ENCODE measurements at regions not wholly inside any gene's neighbourhood (a gene's known extent, or its start where the extent isn't known, plus 50 kb on each side); places are given as distances from the start of the nearest gene placed in this dataset.
A peak's percentile ranks its signal among the peaks of the same experiment; 100 is the strongest.
"Not testable (repeated sequence)": the region's sequence is repeated elsewhere in the genome, so short reads cannot be mapped to it uniquely, and the experiment has no call there.

GRCh38 chrX:151042842-151043241 lies 59.7 kb downstream of the HMGB3 start:
- DNase-seq (ENCODE audit: low read depth), result no peak

DNA sequence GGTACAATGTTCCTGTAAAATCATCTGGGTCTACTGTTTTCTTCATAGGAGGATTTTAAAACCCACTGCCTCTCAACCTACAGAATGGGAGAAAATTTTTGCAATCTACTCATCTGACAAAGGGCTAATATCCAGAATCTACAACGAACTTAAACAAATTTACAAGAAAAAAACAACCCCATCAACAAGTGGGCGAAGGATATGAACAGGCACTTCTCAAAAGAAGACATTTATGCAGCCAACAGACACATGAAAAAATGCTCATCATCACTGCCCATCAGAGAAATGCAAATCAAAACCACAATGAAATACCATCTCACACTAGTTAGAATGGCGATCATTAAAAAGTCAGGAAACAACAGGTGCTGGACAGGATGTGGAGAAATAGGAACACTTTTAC lies 83.2 kb downstream of the HMGB3 start:
- DNase-seq (ENCODE audit: low read depth), result not testable (repeated sequence)

GRCh38 chrX:151073767-151074166 lies 90.6 kb downstream of the HMGB3 start:
- DNase-seq (ENCODE audit: low read depth), result no peak

- no peak for DNase-seq (ENCODE audit: low read depth)
Measured at GRCh38 chrX:151081016-151081415, 95.4 kb upstream of the GPR50 start.

GRCh38 chrX:151082077-151082948 lies 94.1 kb upstream of the GPR50 start:
- peak; percentile 35 for DNase-seq (ENCODE audit: low read depth)

GRCh38 chrX:151084454-151084853 lies 91.9 kb upstream of the GPR50 start:
- no peak for DNase-seq (ENCODE audit: low read depth)

DNA sequence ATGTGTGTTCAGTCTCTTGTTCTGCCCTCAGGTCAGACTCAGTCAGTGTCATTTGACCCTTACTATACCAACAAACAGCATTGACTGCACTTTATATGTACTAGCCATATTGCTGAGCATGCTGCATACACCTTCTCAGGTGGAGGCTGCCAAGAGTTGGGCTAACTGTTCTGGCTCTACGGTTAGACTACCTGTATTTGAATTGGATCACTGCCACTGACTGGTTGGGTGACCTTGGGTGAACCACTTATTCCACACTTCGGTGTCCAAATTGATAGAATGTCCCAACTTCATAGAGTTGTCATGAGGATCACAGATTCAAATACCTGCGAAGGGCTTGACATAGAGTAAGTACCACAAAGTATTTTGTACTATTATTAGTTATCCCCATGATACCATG lies 91.2 kb upstream of the GPR50 start:
- no peak for DNase-seq (ENCODE audit: low read depth)

DNA sequence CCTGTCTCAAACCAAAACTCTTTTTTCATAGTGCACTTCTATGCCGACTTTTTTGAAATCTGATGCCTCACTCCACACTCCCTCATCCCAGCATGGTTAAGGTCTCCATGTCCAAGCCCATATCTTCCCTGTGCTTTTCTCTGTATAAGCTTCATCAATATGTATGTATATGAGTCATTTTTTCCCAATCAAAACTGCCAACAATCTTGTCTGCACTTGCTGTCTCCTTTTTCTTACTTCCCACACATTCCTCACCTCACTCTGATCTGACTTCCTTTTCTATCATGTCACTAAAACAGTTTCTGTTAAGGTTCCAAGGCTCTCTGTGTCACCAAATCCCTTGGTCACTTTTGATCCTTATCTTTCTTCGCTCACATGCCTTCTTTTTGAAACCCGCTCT lies 88.2 kb upstream of the GPR50 start:
- DNase-seq (ENCODE audit: low read depth), result no peak

GRCh38 chrX:151099001-151099400 lies 77.4 kb upstream of the GPR50 start:
- no peak for DNase-seq (ENCODE audit: low read depth)

- no peak for DNase-seq (ENCODE audit: low read depth)
Measured at GRCh38 chrX:151100799-151101198, 75.6 kb upstream of the GPR50 start.

DNA sequence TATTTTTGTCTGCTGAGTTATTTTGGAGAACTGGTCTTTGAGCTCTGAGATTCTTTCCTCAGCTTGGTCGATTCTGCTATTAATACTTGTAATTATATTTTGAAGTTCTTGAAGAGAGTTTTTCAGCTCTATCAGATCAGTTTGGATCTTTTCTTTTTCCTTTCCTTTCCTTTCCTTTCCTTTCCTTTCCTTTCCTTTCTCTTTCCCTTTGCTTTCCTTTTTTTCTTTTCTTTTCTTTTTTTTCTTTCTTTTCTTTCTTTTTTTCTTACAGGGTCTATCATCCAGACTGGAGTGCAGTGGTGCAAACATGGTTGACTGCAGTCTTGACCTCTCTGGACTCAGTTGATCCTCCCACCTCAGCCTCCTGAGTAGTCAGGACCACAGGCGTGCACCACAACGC lies 63.2 kb upstream of the GPR50 start:
- not testable (repeated sequence) for DNase-seq (ENCODE audit: low read depth)

All from fibroblast of gingiva (primary cell).